ENCODE measurements at regions not wholly inside any gene's neighbourhood (a gene's known extent, or its start where the extent isn't known, plus 50 kb on each side); places are given as distances from the start of the nearest gene placed in this dataset.
A peak's percentile ranks its signal among the peaks of the same experiment; 100 is the strongest.

GRCh38 chr13:62635161-62635560 lies 1219.5 kb upstream of the PCDH20 start (continued):
- no peak for TF ChIP-seq TCF7L2 (IDR thresholded peaks at IDR 0.05; ENCODE audit: borderline replicate concordance, extremely low read depth, insufficient read depth, insufficient read length)

GRCh38 chr13:62633448-62633847 lies 1217.8 kb upstream of the PCDH20 start:
- POLR2A ChIA-PET = no interaction called here
- Histone ChIP-seq H2AFZ (ENCODE audit: low read depth, low read length, poor library complexity, severe bottlenecking) (peak overlapping the region; percentile 7), H3K27me3 (ENCODE audit: insufficient read depth, low read length) (no peaks in the 10 kb centered on the region), H3K4me3 (replicated peaks in 1 of 2; ENCODE audit: low read depth in 1 of 2, low read length in 2 of 2) (no peak overlapping the region), H3K9me3 (ENCODE audit: control insufficient read depth in 1 of 2, insufficient read depth in 1 of 2, low read depth in 1 of 2, low read length in 2 of 2) (0 out of 4 replicates have a peak, but pooled peaks cover 0 to 6% of the 10 kb centered on the region in 2 experiments), H3K36me3 (ENCODE audit: control insufficient read depth in 1 of 2, insufficient read depth in 2 of 2, low read length in 2 of 2) (no peaks in the 10 kb centered on the region), H3K9ac (ENCODE audit: low read length) (no peak overlapping the region), H3K4me2 (ENCODE audit: low read length) (no peak overlapping the region), H4K20me1 (ENCODE audit: insufficient read depth) (no peaks in the 10 kb centered on the region), H3K79me2 (ENCODE audit: insufficient read depth, low read length) (no peaks in the 10 kb centered on the region), H3K9me2 (ENCODE audit: insufficient read depth) (no peaks in the 10 kb centered on the region), H3K27ac (ENCODE audit: low read depth, low read length) (no peak overlapping the region), H3K4me1 (ENCODE audit: control insufficient read depth in 1 of 2, insufficient read depth in 2 of 2, low read length in 2 of 2) (0 out of 4 replicates have a peak, but pooled peaks cover 0 to 3% of the 10 kb centered on the region in 2 experiments)
- CTCF ChIA-PET = no interaction called here
- ATAC-seq = no peak
- RAD21 ChIA-PET (ENCODE audit: low non-redundant PET in 1 of 2, low total read pairs in 2 of 2, uncharacterized antibody in 2 of 2, unreplicated experiment in 2 of 2) = no interaction called here
- TF ChIP-seq TCF7L2 (IDR thresholded peaks at IDR 0.05; ENCODE audit: borderline replicate concordance, extremely low read depth, insufficient read depth, insufficient read length) = no peak
- no peak for TF ChIP-seq SIN3A (IDR thresholded peaks at IDR 0.05; ENCODE audit: low read depth)
- TF ChIP-seq SRF (IDR thresholded peaks at IDR 0.05; ENCODE audit: low read depth) = no peak
- no peak for TF ChIP-seq POLR2A (IDR thresholded peaks at IDR 0.05; ENCODE audit: borderline replicate concordance, extremely low read depth, insufficient read depth, insufficient read length)
- TF ChIP-seq ZBTB33 (IDR thresholded peaks at IDR 0.05; ENCODE audit: extremely low read depth, insufficient replicate concordance, low read length) = no peak
- no peak for TF ChIP-seq YY1 (IDR thresholded peaks at IDR 0.05; ENCODE audit: extremely low read depth, insufficient replicate concordance, low read depth, low read length)
- TF ChIP-seq SP1 (IDR thresholded peaks at IDR 0.05; ENCODE audit: low read depth) = no peak
- no peak for TF ChIP-seq RAD21 (IDR thresholded peaks at IDR 0.05; ENCODE audit: low read depth)
- no peak for TF ChIP-seq MAX (IDR thresholded peaks at IDR 0.05)
- TF ChIP-seq CEBPB (IDR thresholded peaks at IDR 0.05; ENCODE audit: low read depth) = no peak
- TF ChIP-seq REST (IDR thresholded peaks at IDR 0.05; ENCODE audit: low read depth) = no peak
- no peak for TF ChIP-seq ZFX (IDR thresholded peaks at IDR 0.05)
- DNase-seq (ENCODE audit: low read depth, low spot score) = no peak
- BruUV-seq (replicated peaks) = no TSS peak
- intact Hi-C loops (cut with micrococcal nuclease) = no loop called here

Data from HCT116 (cell line).